ENCODE measurements at regions not wholly inside any gene's neighbourhood (a gene's known extent, or its start where the extent isn't known, plus 50 kb on each side); places are given as distances from the start of the nearest gene placed in this dataset.

GRCh38 chr18:41458376-41458775 is 496.7 kb upstream of the PIK3C3 start:
- no peak for DNase-seq (ENCODE audit: low spot score)

- DNase-seq (ENCODE audit: low spot score), result no peak
Measured at GRCh38 chr18:41457765-41458326, 497.2 kb upstream of the PIK3C3 start.

GRCh38 chr18:41456831-41457230 is 498.2 kb upstream of the PIK3C3 start:
- DNase-seq (ENCODE audit: low spot score), result no peak

GRCh38 chr18:41449612-41450011 is 505.4 kb upstream of the PIK3C3 start:
- DNase-seq (ENCODE audit: low spot score), result no peak

GRCh38 chr18:41444943-41445342 is 510.1 kb upstream of the PIK3C3 start:
- no peak for DNase-seq (ENCODE audit: low spot score)

GRCh38 chr18:41436772-41437171 is 518.3 kb upstream of the PIK3C3 start:
- DNase-seq (ENCODE audit: low spot score), result no peak

GRCh38 chr18:41418598-41418997 is 536.4 kb upstream of the PIK3C3 start:
- DNase-seq (ENCODE audit: low spot score), result no peak

GRCh38 chr18:41416044-41416443 is 539.0 kb upstream of the PIK3C3 start:
- DNase-seq (ENCODE audit: low spot score), result no peak

GRCh38 chr18:41410006-41410405 is 545.0 kb upstream of the PIK3C3 start:
- DNase-seq (ENCODE audit: low spot score), result no peak

- DNase-seq (ENCODE audit: low spot score), result no peak
Measured at GRCh38 chr18:41406834-41407233, 548.2 kb upstream of the PIK3C3 start.

- DNase-seq (ENCODE audit: low spot score), result no peak
Measured at GRCh38 chr18:41396861-41397260, 558.2 kb upstream of the PIK3C3 start.

- no peak for DNase-seq (ENCODE audit: low spot score)
Measured at GRCh38 chr18:41396211-41396610, 558.8 kb upstream of the PIK3C3 start.

- DNase-seq (ENCODE audit: low spot score), result peak; percentile 9
Measured at GRCh38 chr18:41395695-41396094, 559.3 kb upstream of the PIK3C3 start.

GRCh38 chr18:41391616-41392595 is 563.1 kb upstream of the PIK3C3 start:
- DNase-seq (ENCODE audit: low spot score), result peak; percentile 38

- no peak for DNase-seq (ENCODE audit: low spot score)
Measured at GRCh38 chr18:41390309-41390708, 564.7 kb upstream of the PIK3C3 start.

GRCh38 chr18:41378598-41378997 is 576.4 kb upstream of the PIK3C3 start:
- DNase-seq (ENCODE audit: low spot score), result no peak

GRCh38 chr18:41373612-41374011 is 581.4 kb upstream of the PIK3C3 start:
- DNase-seq (ENCODE audit: low spot score), result no peak

- no peak for DNase-seq (ENCODE audit: low spot score)
Measured at GRCh38 chr18:41372046-41372665, 582.9 kb upstream of the PIK3C3 start.

GRCh38 chr18:41371156-41372045 is 583.6 kb upstream of the PIK3C3 start:
- DNase-seq (ENCODE audit: low spot score), result no peak

- no peak for DNase-seq (ENCODE audit: low spot score)
Measured at GRCh38 chr18:41370740-41371139, 584.3 kb upstream of the PIK3C3 start.

GRCh38 chr18:41357708-41358107 is 597.3 kb upstream of the PIK3C3 start:
- DNase-seq (ENCODE audit: low spot score), result no peak
